ENCODE measurements at regions not wholly inside any gene's neighbourhood (a gene's known extent, or its start where the extent isn't known, plus 50 kb on each side); places are given as distances from the start of the nearest gene placed in this dataset.

DNA sequence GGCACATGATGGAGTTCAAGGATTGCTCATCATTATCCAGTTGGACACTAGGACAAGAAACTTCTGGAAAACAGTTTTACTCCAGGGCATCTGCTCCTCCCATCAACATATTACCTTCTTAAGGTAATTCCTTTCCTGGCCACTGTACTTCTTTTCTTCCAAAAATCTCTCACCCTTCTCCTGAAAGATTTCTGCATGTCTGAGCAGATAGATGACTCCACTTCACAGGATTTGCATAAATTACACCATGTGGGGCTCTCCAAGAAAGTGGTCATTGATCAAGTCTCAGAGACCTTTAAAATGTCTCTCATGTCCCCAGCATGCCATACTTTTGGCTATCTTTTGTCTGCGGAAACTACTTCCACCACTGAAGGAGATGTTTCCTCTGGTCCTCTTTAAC is 103.2 kb upstream of the TNFAIP3 start:
- TF ChIP-seq, protein P1, sequence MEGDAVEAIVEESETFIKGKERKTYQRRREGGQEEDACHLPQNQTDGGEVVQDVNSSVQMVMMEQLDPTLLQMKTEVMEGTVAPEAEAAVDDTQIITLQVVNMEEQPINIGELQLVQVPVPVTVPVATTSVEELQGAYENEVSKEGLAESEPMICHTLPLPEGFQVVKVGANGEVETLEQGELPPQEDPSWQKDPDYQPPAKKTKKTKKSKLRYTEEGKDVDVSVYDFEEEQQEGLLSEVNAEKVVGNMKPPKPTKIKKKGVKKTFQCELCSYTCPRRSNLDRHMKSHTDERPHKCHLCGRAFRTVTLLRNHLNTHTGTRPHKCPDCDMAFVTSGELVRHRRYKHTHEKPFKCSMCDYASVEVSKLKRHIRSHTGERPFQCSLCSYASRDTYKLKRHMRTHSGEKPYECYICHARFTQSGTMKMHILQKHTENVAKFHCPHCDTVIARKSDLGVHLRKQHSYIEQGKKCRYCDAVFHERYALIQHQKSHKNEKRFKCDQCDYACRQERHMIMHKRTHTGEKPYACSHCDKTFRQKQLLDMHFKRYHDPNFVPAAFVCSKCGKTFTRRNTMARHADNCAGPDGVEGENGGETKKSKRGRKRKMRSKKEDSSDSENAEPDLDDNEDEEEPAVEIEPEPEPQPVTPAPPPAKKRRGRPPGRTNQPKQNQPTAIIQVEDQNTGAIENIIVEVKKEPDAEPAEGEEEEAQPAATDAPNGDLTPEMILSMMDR (IDR thresholded peaks at IDR 0.05 in 4 of 5, conservative IDR thresholded peaks at IDR 0.05 in 1 of 5): no peak
- TF ChIP-seq POLR2A (IDR thresholded peaks at IDR 0.05): no peak
